Endothelial cell of umbilical vein (primary cell): ENCODE measurements at regions not wholly inside any gene's neighbourhood (a gene's known extent, or its start where the extent isn't known, plus 50 kb on each side); places are given as distances from the start of the nearest gene placed in this dataset.
"Not testable (repeated sequence)": the region's sequence is repeated elsewhere in the genome, so short reads cannot be mapped to it uniquely, and the experiment has no call there.

Source experiments
- BruUV-seq: library from RNA; stranded (reverse); fragments of 400-500 nt; replicated peaks from 2 replicates; lab custom pipeline; 2021; lab: Mats Ljungman, UMichigan
- CTCF ChIA-PET: fragments of 300-600, 350-600 bp; sonication (Branson Sonifier 250); formaldehyde crosslinking; loops from one replicate; lab custom pipeline; 2021; ENCODE audit warnings: antibody characterized with exemption, inconsistent platforms; lab: Charles Lee
- POLR2A ChIA-PET: fragments of 300-600, 350-600 bp; sonication (Branson Sonifier 250); formaldehyde crosslinking; loops from one replicate; lab custom pipeline; 2021; ENCODE audit warnings: antibody characterized with exemption, inconsistent platforms; lab: Charles Lee
- DNase-seq: peaks from one replicate; pipeline ENCODE4 v3.0.0-alpha.2; 2011; ENCODE audit warnings: low read depth, low spot score
- FAIRE-seq: peaks from 2 replicates; lab custom pipeline; 2011; peaks lifted over from hg19 to GRCh38; lab: Jason Lieb, UNC
- H2AFZ ChIP-seq: 2 replicates; pipeline ENCODE4 v1.6.0; 2012; ENCODE audit warnings: low read depth, low read length, control low read depth, inconsistent platforms
- H3K27ac ChIP-seq: 2 replicates; pipeline ENCODE4 v1.5.1; 2011; ENCODE audit warnings: low read depth, mild to moderate bottlenecking, control low read depth, low read length, moderate library complexity; ENCODE audit not compliant: insufficient read depth
- H3K27me3 ChIP-seq, 2 experiments: 2 replicates each; pipeline versions ENCODE4 v1.6.0 to v1.6.1; 2011; ENCODE audit warnings: low read length in 2 of 2, mixed read lengths in 1 of 2; ENCODE audit not compliant: control insufficient read depth in 2 of 2, insufficient read depth in 2 of 2
- H3K36me3 ChIP-seq, 2 experiments: 2 replicates in 1 of 2; 3 replicates in 1 of 2; pipeline ENCODE4 v1.5.1; 2011; ENCODE audit warnings: low read length in 2 of 2, mild to moderate bottlenecking in 1 of 2, moderate library complexity in 1 of 2; ENCODE audit not compliant: control insufficient read depth in 2 of 2, insufficient read depth in 2 of 2; ENCODE audit errors: extremely low read depth in 1 of 2
- H3K4me1 ChIP-seq: 3 replicates; pipeline ENCODE4 v1.5.1; 2011; ENCODE audit warnings: mild to moderate bottlenecking, low read length; ENCODE audit not compliant: control insufficient read depth, insufficient read depth; ENCODE audit errors: extremely low read depth
- H3K4me2 ChIP-seq: 2 replicates; pipeline ENCODE4 v1.6.1; 2011; ENCODE audit warnings: low read length, control low read depth, mixed read lengths; ENCODE audit not compliant: insufficient read depth
- H3K4me3 ChIP-seq, 3 experiments: fragments of 200-600 bp in 1 of 3; sonication (generic), shearing (Covaris generic) in 1 of 3; replicated peaks in 1 of 3; 2 replicates each; pipeline ENCODE4 v1.5.1; 2011 to 2016; ENCODE audit warnings: control low read depth in 3 of 3, low read length in 3 of 3, mild to moderate bottlenecking in 2 of 3, inconsistent platforms in 1 of 3, low read depth in 1 of 3, moderate library complexity in 1 of 3; ENCODE audit not compliant: insufficient read depth in 1 of 3
- H3K79me2 ChIP-seq: 2 replicates; pipeline ENCODE4 v1.6.0; 2012; ENCODE audit warnings: low read length, inconsistent platforms; ENCODE audit not compliant: control insufficient read depth, insufficient read depth
- H3K9ac ChIP-seq: replicated peaks from 2 replicates; pipeline ENCODE3; 2011; ENCODE audit warnings: low read length, control low read depth; ENCODE audit not compliant: insufficient read depth; ENCODE audit errors: extremely low read depth
- H3K9me1 ChIP-seq: replicated peaks from 3 replicates; pipeline ENCODE4 v1.6.0; 2011; ENCODE audit warnings: mild to moderate bottlenecking, low read length; ENCODE audit not compliant: control insufficient read depth, insufficient read depth; ENCODE audit errors: extremely low read depth
- H3K9me3 ChIP-seq: replicated peaks from 2 replicates; pipeline ENCODE4 v1.5.1; 2012; ENCODE audit warnings: low read length, inconsistent platforms; ENCODE audit not compliant: control insufficient read depth, insufficient read depth
- H4K20me1 ChIP-seq: replicated peaks from 2 replicates; pipeline ENCODE3; 2011; ENCODE audit warnings: mild to moderate bottlenecking, low read length; ENCODE audit not compliant: control insufficient read depth, insufficient read depth; ENCODE audit errors: extremely low read depth
- GATA2 ChIP-seq: IDR thresholded peaks from 2 replicates; pipeline ENCODE4 v1.7.0; 2011; ENCODE audit warnings: low read depth, mild to moderate bottlenecking, moderate library complexity, mixed read lengths, low read length; ENCODE audit not compliant: insufficient read length, insufficient read depth
- MAX ChIP-seq: IDR thresholded peaks from 2 replicates; pipeline ENCODE4 v1.6.1; 2011; ENCODE audit not compliant: insufficient read depth, insufficient read length
- POLR2A ChIP-seq: IDR thresholded peaks from 2 replicates; pipeline ENCODE4 v1.6.1; 2012; ENCODE audit warnings: low read depth, mild to moderate bottlenecking, control low read depth, low read length
- POLR2AphosphoS5 ChIP-seq: IDR thresholded peaks from 2 replicates; pipeline ENCODE4 v1.6.1; 2012; ENCODE audit warnings: low read depth, mild to moderate bottlenecking, control low read depth, low read length, moderate library complexity; ENCODE audit not compliant: insufficient read depth
- dilution Hi-C: fragments of 300-500 bp; cut with MboI; formaldehyde crosslinking; loops from one replicate; pipeline ENCODE4 v1.15.0; 2019; ENCODE audit warnings: low sequenced_read_pairs; ENCODE audit not compliant: extremely low pct_ligation_motif_present
- intact Hi-C: fragments of 100-400 bp; cut with micrococcal nuclease; formaldehyde crosslinking; loops from one replicate; pipeline ENCODE4 v1.10.0; 2022

- TF ChIP-seq MAX: no peak
- no peak for TF ChIP-seq GATA2
- no peak for TF ChIP-seq POLR2A
- no peak for TF ChIP-seq POLR2AphosphoS5
- DNase-seq (no peak), FAIRE-seq (no peak)
- intact Hi-C loops: no loop called here
- no peak overlapping the region for H3K27ac ChIP-seq
- no peak overlapping the region for H2AFZ ChIP-seq
- peaks cover 5% of the 10 kb centered on the region for H3K4me1 ChIP-seq
- H3K79me2 ChIP-seq: no peaks in the 10 kb centered on the region
- H3K36me3 ChIP-seq: no peaks in the 10 kb centered on the region
- H3K9ac ChIP-seq: no peak overlapping the region
- POLR2A ChIA-PET: no interaction called here
- H3K4me3 ChIP-seq: no peak overlapping the region
- H3K9me3 ChIP-seq: no peaks in the 10 kb centered on the region
- no peaks in the 10 kb centered on the region for H3K9me1 ChIP-seq
- no peak overlapping the region for H3K4me2 ChIP-seq
- H3K27me3 ChIP-seq: no peaks in the 10 kb centered on the region
- H4K20me1 ChIP-seq: no peaks in the 10 kb centered on the region
- BruUV-seq: no TSS peak
- dilution Hi-C loops: no loop called here
- CTCF ChIA-PET: interaction anchor here (1.0 kb wide), 1 partner anchor 10 kb away, joined by 4 read pairs; no protein-coding TSS in a partner anchor
Measured at GRCh38 chr12:28787151-28787550, 361.9 kb upstream of the FAR2 start.

GRCh38 chr12:28788256-28788655 is 360.8 kb upstream of the FAR2 start:
- BruUV-seq, POLR2A ChIA-PET, H3K27me3 ChIP-seq, H3K9me1 ChIP-seq, H3K4me2 ChIP-seq, H3K4me3 ChIP-seq, H3K4me1 ChIP-seq, H2AFZ ChIP-seq, H3K36me3 ChIP-seq, FAIRE-seq, dilution Hi-C loops, H4K20me1 ChIP-seq, H3K79me2 ChIP-seq, H3K27ac ChIP-seq, H3K9ac ChIP-seq, intact Hi-C loops, DNase-seq, H3K9me3 ChIP-seq: not testable (repeated sequence)
- CTCF ChIA-PET: interaction anchor here (1.4 kb wide), 1 partner anchor 16 kb away, joined by 4 read pairs; no protein-coding TSS in a partner anchor
